ENCODE measurements at regions not wholly inside any gene's neighbourhood (a gene's known extent, or its start where the extent isn't known, plus 50 kb on each side); places are given as distances from the start of the nearest gene placed in this dataset.

GRCh38 chr4:57655342-57655741 is 545.2 kb upstream of the IGFBP7 start:
- Histone ChIP-seq H4K91ac (ENCODE audit: insufficient read length, low read depth, low read length) (no peak overlapping the region), H2BK5ac (ENCODE audit: insufficient read length, low read length) (no peak overlapping the region), H3T11ph (ENCODE audit: low read length) (no peak overlapping the region), H3K4me1 (ENCODE audit: insufficient read depth, low read length) (no peaks in the 10 kb centered on the region), H4K5ac (ENCODE audit: insufficient read length, low read depth, low read length) (no peak overlapping the region), H3K18ac (ENCODE audit: insufficient read length, low read depth, low read length) (no peak overlapping the region), H3K27me3 (ENCODE audit: insufficient read depth, low read length) (no peaks in the 10 kb centered on the region), H3K79me1 (ENCODE audit: insufficient read depth, low read depth, low read length, poor library complexity, severe bottlenecking) (no peaks in the 10 kb centered on the region), H2BK20ac (ENCODE audit: low read depth, low read length, poor library complexity, severe bottlenecking) (no peak overlapping the region), H3K14ac (ENCODE audit: insufficient read depth, low read length) (no peak overlapping the region), H3K79me2 (ENCODE audit: insufficient read depth, low read length) (no peaks in the 10 kb centered on the region), H3K4me2 (ENCODE audit: insufficient read depth, insufficient read length, low read length) (no peak overlapping the region), H3K27ac (ENCODE audit: insufficient read length, low read depth, low read length) (no peak overlapping the region), H2BK120ac (ENCODE audit: low read depth, low read length, poor library complexity, severe bottlenecking) (no peak overlapping the region), H3K23me2 (ENCODE audit: insufficient read length, low read depth, low read length, poor library complexity, severe bottlenecking) (no peaks in the 10 kb centered on the region), H3K4ac (ENCODE audit: low read depth, low read length) (no peak overlapping the region), H4K8ac (replicated peaks; ENCODE audit: insufficient read length, low read depth, low read length) (no peak overlapping the region), H3K56ac (ENCODE audit: insufficient read length, low read depth, low read length) (no peak overlapping the region), H3K23ac (ENCODE audit: insufficient read length, low read depth, low read length) (no peak overlapping the region), H3K9me3 (ENCODE audit: control insufficient read depth, low read depth, low read length) (no peaks in the 10 kb centered on the region), H2BK12ac (ENCODE audit: insufficient read length, low read depth, low read length) (no peak overlapping the region), H2AFZ (ENCODE audit: low read length) (no peak overlapping the region), H4K20me1 (ENCODE audit: control insufficient read depth, insufficient read depth, insufficient read length) (no peaks in the 10 kb centered on the region), H2BK15ac (ENCODE audit: low read depth, low read length) (no peak overlapping the region), H3K9ac (ENCODE audit: extremely low read depth, insufficient read length, low read length) (no peak overlapping the region), H2AK5ac (ENCODE audit: insufficient read length, low read length) (no peak overlapping the region)
- Mint-ChIP-seq H3K27me3 (ENCODE audit: low read depth) (no peaks in the 10 kb centered on the region), H3K27ac (no peak overlapping the region), H3K4me1 (no peaks in the 10 kb centered on the region), H3K4me3 (no peak overlapping the region), H3K36me3 (ENCODE audit: insufficient read depth in 1 of 3, low read depth in 3 of 3) (no peaks in the 10 kb centered on the region), H3K9me3 (no peaks in the 10 kb centered on the region)
- TF ChIP-seq CTCF (conservative IDR thresholded peaks at IDR 0.05), result no peak
- WGBS (ENCODE audit: extremely low coverage, insufficient read length, low lambda C conversion rate), result no CpG with 5 or more reads among the region's 1 CpG
- no peak for DNase-seq
